ENCODE measurements at regions not wholly inside any gene's neighbourhood (a gene's known extent, or its start where the extent isn't known, plus 50 kb on each side); places are given as distances from the start of the nearest gene placed in this dataset.
"Not testable (repeated sequence)": the region's sequence is repeated elsewhere in the genome, so short reads cannot be mapped to it uniquely, and the experiment has no call there.

DNA sequence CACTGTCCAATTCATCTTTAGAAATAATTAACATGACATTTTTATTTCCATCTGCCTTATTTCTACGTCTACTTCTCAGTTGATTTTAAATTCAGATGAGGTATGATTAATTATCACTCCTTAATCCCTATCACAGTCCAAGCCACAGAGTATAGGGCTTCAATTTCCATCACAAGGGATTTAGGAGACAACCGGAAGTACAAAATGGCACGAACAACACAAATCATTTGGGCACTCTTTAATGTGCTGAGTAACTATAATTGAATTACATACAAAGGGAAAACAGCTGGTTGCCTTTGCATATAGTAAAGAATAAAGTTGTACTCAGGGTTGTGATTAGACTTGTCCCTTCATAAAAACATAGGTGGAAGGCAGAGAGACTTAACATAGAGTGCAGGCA, 290.4 kb upstream of the MAGEB16 start:
- 55 to 69% (median 60%) methylated on average over 3 of the region's 3 CpGs for WGBS, 4 donors
- H3K4me1 ChIP-seq (replicated peaks in 1 of 2), result no peaks in the 10 kb centered on the region
- intact Hi-C loops (cut with DNase I), result no loop called here
- no peak for DNase-seq
- no peak for TF ChIP-seq POLR2A (IDR thresholded peaks at IDR 0.05)
- TF ChIP-seq, protein P1, sequence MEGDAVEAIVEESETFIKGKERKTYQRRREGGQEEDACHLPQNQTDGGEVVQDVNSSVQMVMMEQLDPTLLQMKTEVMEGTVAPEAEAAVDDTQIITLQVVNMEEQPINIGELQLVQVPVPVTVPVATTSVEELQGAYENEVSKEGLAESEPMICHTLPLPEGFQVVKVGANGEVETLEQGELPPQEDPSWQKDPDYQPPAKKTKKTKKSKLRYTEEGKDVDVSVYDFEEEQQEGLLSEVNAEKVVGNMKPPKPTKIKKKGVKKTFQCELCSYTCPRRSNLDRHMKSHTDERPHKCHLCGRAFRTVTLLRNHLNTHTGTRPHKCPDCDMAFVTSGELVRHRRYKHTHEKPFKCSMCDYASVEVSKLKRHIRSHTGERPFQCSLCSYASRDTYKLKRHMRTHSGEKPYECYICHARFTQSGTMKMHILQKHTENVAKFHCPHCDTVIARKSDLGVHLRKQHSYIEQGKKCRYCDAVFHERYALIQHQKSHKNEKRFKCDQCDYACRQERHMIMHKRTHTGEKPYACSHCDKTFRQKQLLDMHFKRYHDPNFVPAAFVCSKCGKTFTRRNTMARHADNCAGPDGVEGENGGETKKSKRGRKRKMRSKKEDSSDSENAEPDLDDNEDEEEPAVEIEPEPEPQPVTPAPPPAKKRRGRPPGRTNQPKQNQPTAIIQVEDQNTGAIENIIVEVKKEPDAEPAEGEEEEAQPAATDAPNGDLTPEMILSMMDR (IDR thresholded peaks at IDR 0.05), result no peak
- no peak overlapping the region for H3K4me3 ChIP-seq
- no peaks in the 10 kb centered on the region for H3K9me3 ChIP-seq (replicated peaks in 1 of 3)
- peaks cover 16% of the 10 kb centered on the region for H3K27me3 ChIP-seq
- no peak overlapping the region for H3K27ac ChIP-seq
- H3K36me3 ChIP-seq (replicated peaks in 1 of 2), result no peaks in the 10 kb centered on the region

DNA sequence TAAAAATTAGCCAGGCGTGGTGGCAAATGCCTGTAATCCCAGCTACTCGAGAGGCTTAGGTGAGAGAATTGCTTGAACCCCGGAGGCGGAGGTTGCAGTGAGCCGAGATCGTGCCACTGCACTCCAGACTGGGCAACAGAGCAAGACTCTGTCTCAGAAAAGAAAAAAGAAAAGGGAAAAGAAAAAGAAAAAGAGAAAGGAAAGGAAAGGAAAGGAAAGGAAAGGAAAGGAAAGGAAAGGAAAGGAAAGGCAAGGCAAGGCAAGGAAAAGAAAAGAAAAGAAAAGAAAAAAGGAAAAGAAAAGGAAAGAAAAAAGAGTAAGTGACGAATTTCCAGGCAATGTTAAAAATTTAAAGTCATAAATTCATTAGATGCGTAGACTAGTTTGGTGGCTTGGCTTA, 250.1 kb upstream of the MAGEB16 start:
- H3K27ac ChIP-seq; H3K4me3 ChIP-seq; DNase-seq; H3K36me3 ChIP-seq (replicated peaks in 1 of 2); intact Hi-C loops (cut with DNase I); H3K27me3 ChIP-seq; H3K4me1 ChIP-seq (replicated peaks in 1 of 2); H3K9me3 ChIP-seq (replicated peaks in 1 of 3): not testable (repeated sequence)
- 78 to 88% (median 84%) methylated on average over 8 of the region's 8 CpGs for WGBS, 4 donors

DNA sequence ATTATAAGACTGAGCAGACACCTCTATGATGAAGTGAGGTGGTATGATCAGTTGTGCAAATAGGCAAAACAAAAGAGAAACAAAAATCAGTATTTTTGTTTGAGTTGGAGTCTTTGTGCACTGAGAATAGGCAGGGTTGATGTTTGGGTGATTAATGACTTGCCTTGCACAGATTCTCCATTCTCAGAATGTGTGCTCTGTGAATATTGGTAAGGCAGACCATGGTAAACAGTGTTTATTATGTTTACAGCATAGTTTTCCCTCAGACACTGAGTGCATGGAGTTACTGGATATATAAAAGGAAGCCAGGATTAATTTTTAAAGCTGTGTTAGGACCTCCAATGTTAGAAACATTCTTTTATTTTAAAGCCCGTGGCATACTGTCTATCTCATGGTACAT, 240.2 kb upstream of the MAGEB16 start:
- H3K36me3 ChIP-seq (replicated peaks in 1 of 2), result no peaks in the 10 kb centered on the region
- intact Hi-C loops (cut with DNase I), result no loop called here
- WGBS, 4 donors, result 54 to 75% (median 62%) methylated on average over 1 of the region's 1 CpG
- no peak overlapping the region for H3K27ac ChIP-seq
- no peak for DNase-seq
- H3K4me1 ChIP-seq (replicated peaks in 1 of 2), result no peaks in the 10 kb centered on the region
- H3K9me3 ChIP-seq (replicated peaks in 1 of 3), result no peaks in the 10 kb centered on the region
- H3K27me3 ChIP-seq, result peaks cover 5% of the 10 kb centered on the region
- TF ChIP-seq POLR2A (IDR thresholded peaks at IDR 0.05), result no peak
- TF ChIP-seq, protein P1 (IDR thresholded peaks at IDR 0.05), result no peak
- no peak overlapping the region for H3K4me3 ChIP-seq

DNA sequence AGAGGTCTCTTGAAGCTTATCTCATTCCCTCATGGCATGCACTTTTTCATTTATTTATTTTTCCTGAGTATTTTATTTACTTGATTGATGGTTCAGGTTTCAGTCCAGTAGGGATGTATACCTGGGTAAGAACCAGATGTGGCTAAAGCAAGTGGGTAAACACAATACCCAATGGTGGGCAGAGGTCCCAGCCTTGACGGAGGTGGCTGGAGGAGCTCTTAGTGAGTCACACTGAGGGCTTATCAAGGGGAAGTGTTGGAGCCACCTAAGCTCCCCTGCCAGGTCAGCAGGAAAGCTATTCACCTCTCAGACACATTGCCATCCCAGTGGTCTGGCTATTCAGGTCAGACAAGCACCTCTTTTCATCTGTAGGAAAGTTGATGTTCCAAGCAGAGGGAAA, 236.2 kb upstream of the MAGEB16 start:
- Histone ChIP-seq H3K36me3 (replicated peaks in 1 of 2) (no peaks in the 10 kb centered on the region), H3K9me3 (replicated peaks in 1 of 3) (no peaks in the 10 kb centered on the region), H3K27me3 (peaks cover 5% of the 10 kb centered on the region), H3K27ac (no peak overlapping the region), H3K4me1 (replicated peaks in 1 of 2) (no peaks in the 10 kb centered on the region), H3K4me3 (no peak overlapping the region)
- DNase-seq, result no peak
- 62 to 79% (median 71%) methylated on average over 1 of the region's 1 CpG; no CpG with 5 or more reads in 1 of the 4 donors for WGBS, 4 donors
- no peak for TF ChIP-seq POLR2A (IDR thresholded peaks at IDR 0.05)
- TF ChIP-seq, protein P1 (IDR thresholded peaks at IDR 0.05), result no peak
- intact Hi-C loops (cut with DNase I), result no loop called here

DNA sequence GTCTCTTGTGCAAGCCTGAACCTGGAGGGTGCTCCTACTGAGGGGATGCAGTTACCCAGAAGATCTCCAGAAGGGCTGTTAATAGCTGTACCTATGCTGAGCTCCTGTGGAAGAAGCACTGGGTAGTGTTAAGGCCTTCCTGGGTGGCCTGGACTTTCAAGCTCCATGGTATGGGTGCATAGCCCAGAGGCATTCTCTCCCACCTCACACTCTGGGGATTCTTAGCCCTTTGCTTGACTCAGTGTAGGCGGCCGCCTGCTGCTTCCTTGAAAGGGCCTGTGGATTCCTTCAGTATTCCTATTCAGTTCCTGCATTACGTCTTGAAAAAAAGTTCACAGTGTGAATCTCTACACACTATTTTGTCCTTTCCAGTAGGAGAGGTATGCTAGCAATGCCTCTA, 235.7 kb upstream of the MAGEB16 start:
- 71 to 94% (median 83%) methylated on average over 3 of the region's 3 CpGs for WGBS, 4 donors

More for the DNA sequence above, 235.7 kb upstream of the MAGEB16 start:
- Histone ChIP-seq H3K9me3 (replicated peaks in 1 of 3) (no peaks in the 10 kb centered on the region), H3K4me3 (no peak overlapping the region), H3K36me3 (replicated peaks in 1 of 2) (no peaks in the 10 kb centered on the region), H3K27ac (no peak overlapping the region), H3K27me3 (peaks cover 5% of the 10 kb centered on the region), H3K4me1 (replicated peaks in 1 of 2) (no peaks in the 10 kb centered on the region)
- intact Hi-C loops (cut with DNase I), result no loop called here
- DNase-seq, result no peak
- TF ChIP-seq POLR2A (IDR thresholded peaks at IDR 0.05), result no peak
- TF ChIP-seq, protein P1 (IDR thresholded peaks at IDR 0.05), result no peak

Data from adrenal gland (tissue), 9 donors.